COLO829 (cell line): ENCODE measurements at regions not wholly inside any gene's neighbourhood (a gene's known extent, or its start where the extent isn't known, plus 50 kb on each side); places are given as distances from the start of the nearest gene placed in this dataset.

Source experiments
- DNase-seq: peaks from one replicate; pipeline ENCODE4 v3.0.0; 2012; ENCODE audit warnings: low spot score

GRCh38 chr15:68871507-68871906 is 50.8 kb upstream of the ANP32A start:
- no peak for DNase-seq

- no peak for DNase-seq
Measured at GRCh38 chr15:68874788-68875187, 54.1 kb upstream of the ANP32A start.

- peak; percentile 58 for DNase-seq
Measured at GRCh38 chr15:68875377-68876116, 54.8 kb upstream of the SPESP1 start.

- no peak for DNase-seq
Measured at GRCh38 chr15:68877626-68878025, 52.7 kb upstream of the SPESP1 start.

- DNase-seq, result no peak
Measured at GRCh38 chr15:68880382-68880781, 49.9 kb upstream of the SPESP1 start.
